Raji (cell line): ENCODE measurements at regions not wholly inside any gene's neighbourhood (a gene's known extent, or its start where the extent isn't known, plus 50 kb on each side); places are given as distances from the start of the nearest gene placed in this dataset.

Experiments used
- POLR2A ChIP-seq: IDR thresholded peaks from 2 replicates; pipeline ENCODE4 v1.6.1; 2011; ENCODE audit warnings: low read depth, low read length, control low read depth; ENCODE audit not compliant: insufficient read depth

DNA sequence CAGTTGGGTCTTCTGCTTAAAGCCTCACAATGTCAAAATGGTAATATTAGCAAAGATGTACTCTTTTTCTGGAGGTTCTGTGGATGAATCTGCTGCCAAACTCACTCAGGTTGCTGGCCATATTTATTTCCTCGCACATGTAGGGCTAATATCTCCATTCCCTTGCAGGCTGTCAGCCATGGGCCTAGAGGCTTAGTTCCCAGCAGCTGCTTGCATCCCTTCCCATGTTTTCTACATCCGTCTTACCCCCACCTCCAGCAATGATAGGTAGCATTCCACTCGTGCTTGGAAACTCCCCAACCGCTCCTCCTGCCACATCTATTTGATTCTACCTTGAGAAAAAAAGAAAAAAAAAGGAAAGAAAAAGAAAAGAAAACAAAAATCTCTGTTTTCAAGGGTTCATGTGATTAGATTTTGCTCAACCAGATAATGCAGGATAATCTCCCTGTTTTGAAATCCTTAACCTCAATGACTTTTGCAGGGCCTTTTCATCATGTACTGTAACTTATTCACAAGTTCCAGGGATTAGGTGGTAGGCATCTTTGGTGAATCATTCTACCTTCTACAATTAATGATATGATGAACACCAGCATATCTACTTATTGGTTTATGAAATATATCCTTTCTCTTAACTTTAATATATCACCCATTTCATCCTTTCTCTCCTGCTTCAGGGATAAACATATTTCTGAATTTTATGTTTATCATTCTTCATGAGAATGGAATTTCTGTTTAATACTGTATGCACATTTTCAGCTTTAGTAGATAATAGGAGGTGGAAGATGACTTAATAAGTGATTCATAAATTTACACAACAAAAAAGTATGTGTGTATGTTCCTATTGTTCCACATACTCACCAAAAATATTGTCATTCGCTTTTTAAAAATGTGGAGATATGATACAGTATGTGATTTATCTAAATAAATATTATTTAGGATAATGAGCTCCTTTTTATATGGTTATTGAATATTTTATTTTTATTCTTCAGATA is 931.9 kb downstream of the SLITRK5 start:
- no peak for TF ChIP-seq POLR2A

DNA sequence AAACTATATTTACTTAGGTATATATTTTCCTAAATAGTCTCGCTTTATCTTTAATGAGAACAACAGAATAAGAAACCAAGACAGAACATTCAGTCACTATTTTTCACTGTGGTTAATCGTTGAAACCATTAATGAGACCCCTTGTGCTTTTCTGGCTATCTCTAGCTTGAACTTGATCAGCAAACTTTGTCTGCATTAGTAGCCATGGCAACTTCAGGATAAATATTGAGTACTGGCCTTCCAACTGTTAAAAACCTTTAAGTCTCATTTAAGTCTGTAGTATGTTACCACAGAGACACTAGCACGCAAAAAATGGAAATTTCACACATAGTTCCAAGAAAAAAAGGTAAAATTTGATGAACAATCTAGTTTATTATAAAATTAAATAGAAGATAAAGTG is 946.0 kb downstream of the SLITRK5 start:
- no peak for TF ChIP-seq POLR2A

DNA sequence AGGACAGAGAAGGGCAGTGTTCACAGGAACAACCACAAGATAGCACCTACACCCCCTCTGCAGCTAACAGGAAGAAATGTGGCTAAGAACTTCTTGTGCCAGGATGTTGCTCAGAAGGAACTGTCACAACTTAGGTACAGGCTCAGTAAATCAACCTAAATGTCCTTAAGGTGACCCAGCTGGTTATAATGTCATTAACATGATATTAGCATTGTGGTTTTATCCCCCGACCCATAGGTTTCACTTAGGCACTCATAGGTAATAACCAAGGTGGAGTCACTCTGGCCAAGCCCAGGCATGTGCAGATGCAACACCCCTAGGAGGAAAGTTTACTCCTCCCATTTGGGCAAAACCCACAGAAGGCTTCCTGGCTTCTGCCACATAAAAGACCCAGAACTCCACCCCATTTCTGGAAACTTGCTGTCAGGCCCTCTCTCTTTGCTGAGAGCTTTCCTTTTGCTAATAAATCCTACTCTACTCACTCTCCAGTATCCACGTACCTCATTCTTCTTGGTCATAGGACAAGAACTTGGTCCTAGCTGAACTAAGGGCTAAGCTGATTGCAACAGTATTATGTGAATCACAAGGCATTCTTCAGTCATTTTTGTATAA is 951.3 kb downstream of the SLITRK5 start:
- TF ChIP-seq POLR2A: no peak

GRCh38 chr13:88623150-88623549 is 952.0 kb downstream of the SLITRK5 start:
- no peak for TF ChIP-seq POLR2A

DNA sequence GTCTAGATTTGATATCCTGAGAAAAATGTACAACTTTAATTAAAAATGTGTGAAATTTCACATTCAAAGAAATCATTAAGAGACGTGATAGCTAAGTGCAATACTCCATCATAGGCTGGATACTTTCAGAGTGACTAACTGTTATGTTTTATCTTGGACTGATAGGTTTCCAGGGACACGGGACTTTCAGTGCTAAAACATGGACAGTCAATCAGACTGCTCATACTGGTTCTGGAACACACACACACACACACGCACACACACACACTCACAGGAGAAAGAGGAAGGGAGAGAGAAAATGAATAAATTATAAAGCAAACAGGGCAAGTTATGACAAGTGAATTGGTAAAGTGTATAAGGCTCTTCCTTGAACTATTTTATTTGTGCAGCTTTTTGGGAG is 955.9 kb downstream of the SLITRK5 start:
- TF ChIP-seq POLR2A: no peak

GRCh38 chr13:88628882-88629281 is 957.7 kb downstream of the SLITRK5 start:
- no peak for TF ChIP-seq POLR2A

DNA sequence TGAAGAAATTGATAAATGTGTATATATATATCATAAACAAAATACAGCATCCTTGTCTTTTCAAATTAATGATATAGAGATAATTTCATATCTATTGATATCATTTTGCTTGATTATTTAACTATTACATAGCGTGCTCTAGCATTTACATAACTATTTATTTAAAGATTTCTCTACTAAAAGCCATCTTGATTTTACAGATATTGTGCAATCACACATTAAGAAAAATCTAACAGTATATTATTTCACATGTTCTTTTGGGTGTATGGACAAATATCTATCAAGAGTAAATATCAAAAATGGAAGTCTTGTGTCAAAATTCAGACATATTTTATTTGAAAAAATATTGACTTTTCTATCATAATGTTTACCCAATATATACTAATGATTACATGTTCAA is 966.8 kb downstream of the SLITRK5 start:
- TF ChIP-seq POLR2A: no peak

- TF ChIP-seq POLR2A: no peak
Observed at GRCh38 chr13:88643233-88643632, 972.1 kb downstream of the SLITRK5 start.

DNA sequence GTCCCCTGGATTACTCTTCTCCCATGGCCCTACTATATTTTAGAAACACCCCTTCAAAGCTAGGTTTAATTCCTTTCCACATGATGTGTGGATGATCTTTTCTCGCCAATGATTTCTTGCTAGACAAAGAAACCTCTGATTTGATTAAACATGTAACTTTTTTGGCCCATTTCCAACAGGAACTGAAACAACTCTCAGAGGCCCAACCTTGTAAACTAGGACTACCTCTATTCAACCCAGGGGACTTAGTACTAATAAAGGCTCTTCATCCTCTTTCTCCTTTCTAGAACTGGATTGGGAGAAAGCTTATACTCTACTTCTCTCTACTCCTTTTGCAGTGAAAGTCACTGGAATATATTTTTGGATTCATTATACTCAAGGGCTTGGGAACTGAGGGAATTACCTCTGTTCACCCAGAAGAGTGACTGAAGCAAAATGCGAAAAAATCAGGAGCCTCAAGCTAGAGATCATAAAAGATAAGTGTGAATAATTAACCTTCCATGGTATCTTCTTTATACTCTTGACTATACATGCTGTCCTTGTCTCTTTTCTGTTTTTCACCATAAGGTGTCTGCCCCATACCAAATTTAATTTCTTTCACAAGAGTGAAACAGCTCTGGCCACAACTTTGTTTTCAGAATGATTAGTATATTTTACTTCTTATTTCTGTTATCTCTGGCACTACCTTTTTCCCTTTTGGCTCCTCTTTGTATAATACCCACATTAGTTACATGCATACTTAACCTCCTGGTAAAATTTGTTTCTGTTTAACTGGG is 977.6 kb downstream of the SLITRK5 start:
- TF ChIP-seq POLR2A: no peak

DNA sequence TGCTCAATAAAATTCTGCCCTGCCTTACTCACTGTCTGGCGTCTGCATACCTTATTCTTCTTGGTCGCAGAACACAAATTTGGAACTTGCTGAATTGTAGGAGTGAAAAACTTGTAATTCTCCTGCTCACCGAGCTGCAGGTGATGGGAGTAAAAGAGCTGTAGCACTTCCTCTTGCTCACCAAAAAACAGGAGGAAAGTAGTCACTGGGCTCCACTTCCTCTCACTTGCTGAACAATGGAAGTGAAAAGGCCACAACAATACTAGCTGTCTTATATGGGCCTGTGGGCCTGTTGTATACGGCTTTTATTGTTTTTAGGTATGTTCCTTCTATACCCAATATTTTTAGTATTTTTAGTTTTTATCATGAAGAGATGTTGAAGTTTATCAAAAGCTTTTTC is 978.7 kb downstream of the SLITRK5 start:
- no peak for TF ChIP-seq POLR2A

DNA sequence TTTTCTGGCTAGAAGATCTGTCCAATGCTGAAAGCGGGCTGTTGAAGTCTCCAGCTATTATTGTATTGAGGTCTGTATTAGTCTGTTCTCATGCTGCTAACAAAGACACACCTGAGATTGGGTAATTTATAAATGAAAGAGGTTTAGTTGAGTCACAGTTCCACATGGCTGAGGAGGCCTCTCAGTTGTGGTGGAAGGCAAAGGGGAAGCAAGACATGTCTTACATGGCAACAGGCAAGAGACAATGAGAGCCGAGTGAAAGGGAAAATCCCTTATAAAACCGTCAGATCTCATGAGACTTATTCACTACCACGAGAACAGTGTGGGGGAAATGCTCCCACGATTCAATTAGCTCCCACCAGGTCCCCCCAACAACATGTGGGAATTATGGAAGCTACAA is 980.4 kb downstream of the SLITRK5 start:
- TF ChIP-seq POLR2A: no peak

DNA sequence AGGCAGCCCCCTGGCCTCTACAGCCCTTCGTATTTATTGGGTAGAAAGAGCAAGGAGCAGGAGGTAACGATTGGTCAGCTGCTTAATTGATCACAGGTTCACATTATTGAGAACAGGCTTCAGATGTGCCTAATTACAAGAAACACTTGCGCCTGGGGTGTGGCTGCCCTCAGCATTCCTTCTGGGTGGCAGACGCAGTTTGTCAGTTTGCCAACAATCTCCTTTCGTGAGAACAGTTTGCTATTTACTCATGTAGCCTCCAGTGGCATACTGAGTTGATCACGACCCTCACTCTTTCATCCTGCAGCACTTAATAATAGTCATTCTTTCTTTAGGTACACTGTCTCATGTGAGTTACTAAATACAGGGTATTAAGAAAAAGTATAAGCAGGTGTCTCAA is 985.6 kb downstream of the SLITRK5 start:
- no peak for TF ChIP-seq POLR2A

DNA sequence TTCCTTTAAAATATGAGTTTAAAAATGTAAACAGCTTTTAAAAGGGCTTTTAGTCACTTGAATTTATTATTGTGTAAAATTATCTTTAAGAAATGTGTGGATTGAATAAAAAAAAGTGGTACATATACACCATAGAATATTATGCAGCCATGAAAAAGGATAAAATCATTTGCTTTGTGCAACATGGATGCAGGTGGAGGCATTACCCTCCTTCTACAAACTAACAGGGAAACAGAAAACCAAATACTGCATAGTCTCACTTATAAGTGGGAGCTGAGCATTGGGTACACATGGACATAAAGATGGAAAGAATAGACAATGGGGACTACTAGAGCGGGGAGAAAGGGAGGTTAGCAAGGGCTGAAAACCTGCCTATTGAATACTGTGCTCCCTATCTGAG is 999.3 kb downstream of the SLITRK5 start:
- TF ChIP-seq POLR2A: no peak

DNA sequence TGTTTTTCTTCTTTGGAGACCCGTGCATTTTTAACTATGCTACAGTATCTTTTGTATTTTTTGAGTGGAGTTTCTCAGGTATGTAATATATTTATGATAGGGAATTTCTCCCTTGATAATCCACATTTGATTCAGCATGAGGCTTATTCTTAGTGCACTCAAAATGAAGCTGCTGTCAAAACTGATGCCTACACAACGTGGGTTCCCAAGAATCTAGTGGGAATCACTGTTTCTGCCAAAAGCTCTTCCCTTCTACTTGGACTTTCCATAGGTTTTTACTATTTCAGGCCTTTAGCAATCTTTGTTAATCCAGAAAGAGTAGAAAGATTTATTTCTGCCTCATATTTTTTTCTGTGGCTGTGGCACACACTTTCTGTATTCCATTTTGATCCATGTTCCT is 1003.7 kb downstream of the SLITRK5 start:
- TF ChIP-seq POLR2A: no peak

- TF ChIP-seq POLR2A: no peak
Observed at GRCh38 chr13:88675347-88675996, 1004.3 kb downstream of the SLITRK5 start.
